ENCODE measurements at regions not wholly inside any gene's neighbourhood (a gene's known extent, or its start where the extent isn't known, plus 50 kb on each side); places are given as distances from the start of the nearest gene placed in this dataset.

DNA sequence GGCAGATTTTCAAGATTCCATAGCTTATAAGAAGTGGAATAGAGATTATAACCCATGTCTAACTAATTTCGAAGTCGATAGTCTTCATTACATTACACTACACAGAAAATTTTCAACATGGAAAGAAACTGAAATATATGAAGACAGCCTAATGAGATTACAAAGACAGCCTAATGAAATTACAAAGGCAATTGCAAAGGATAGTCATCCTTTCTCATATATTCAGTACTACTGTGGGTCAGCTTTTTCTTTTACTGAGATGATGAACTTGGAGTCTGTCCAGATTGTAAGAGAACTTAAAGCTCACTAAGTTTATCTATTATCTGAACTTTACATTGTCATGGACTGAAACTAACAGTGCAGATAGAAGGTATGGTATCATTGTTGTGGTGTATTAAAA is 304.4 kb upstream of the MBL2 start:
- TF ChIP-seq, protein P1, sequence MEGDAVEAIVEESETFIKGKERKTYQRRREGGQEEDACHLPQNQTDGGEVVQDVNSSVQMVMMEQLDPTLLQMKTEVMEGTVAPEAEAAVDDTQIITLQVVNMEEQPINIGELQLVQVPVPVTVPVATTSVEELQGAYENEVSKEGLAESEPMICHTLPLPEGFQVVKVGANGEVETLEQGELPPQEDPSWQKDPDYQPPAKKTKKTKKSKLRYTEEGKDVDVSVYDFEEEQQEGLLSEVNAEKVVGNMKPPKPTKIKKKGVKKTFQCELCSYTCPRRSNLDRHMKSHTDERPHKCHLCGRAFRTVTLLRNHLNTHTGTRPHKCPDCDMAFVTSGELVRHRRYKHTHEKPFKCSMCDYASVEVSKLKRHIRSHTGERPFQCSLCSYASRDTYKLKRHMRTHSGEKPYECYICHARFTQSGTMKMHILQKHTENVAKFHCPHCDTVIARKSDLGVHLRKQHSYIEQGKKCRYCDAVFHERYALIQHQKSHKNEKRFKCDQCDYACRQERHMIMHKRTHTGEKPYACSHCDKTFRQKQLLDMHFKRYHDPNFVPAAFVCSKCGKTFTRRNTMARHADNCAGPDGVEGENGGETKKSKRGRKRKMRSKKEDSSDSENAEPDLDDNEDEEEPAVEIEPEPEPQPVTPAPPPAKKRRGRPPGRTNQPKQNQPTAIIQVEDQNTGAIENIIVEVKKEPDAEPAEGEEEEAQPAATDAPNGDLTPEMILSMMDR (IDR thresholded peaks at IDR 0.05), result no peak
- TF ChIP-seq EP300 (IDR thresholded peaks at IDR 0.05), result no peak
